ENCODE measurements at regions not wholly inside any gene's neighbourhood (a gene's known extent, or its start where the extent isn't known, plus 50 kb on each side); places are given as distances from the start of the nearest gene placed in this dataset.
"Not testable (repeated sequence)": the region's sequence is repeated elsewhere in the genome, so short reads cannot be mapped to it uniquely, and the experiment has no call there.

GRCh38 chr12:90543841-90544240 lies 411.1 kb downstream of the CCER1 start:
- no peak for DNase-seq (ENCODE audit: low read depth)
- ChIA-PET POLR2A (no interaction called here), CTCF (interaction anchor here (1.2 kb wide), 1 partner anchor 16 kb away, joined by 3 read pairs; no protein-coding TSS in a partner anchor)

GRCh38 chr12:90543374-90543773 lies 411.6 kb downstream of the CCER1 start:
- no peak for TF ChIP-seq CTCF (IDR thresholded peaks at IDR 0.05; ENCODE audit: insufficient read depth, low read depth, low read length)
- no peak for DNase-seq (ENCODE audit: low read depth)
- Histone ChIP-seq H3K27me3 (ENCODE audit: control insufficient read depth, insufficient read depth, low read length) (no peaks in the 10 kb centered on the region), H3K4me3 (ENCODE audit: low read depth, low read length) (no peak overlapping the region), H3K36me3 (ENCODE audit: control insufficient read depth, insufficient read depth, low read length) (no peaks in the 10 kb centered on the region)
- ChIA-PET CTCF (no interaction called here), POLR2A (no interaction called here)

More at GRCh38 chr12:90543841-90544240, 411.1 kb downstream of the CCER1 start:
- no peak for TF ChIP-seq CTCF (IDR thresholded peaks at IDR 0.05; ENCODE audit: insufficient read depth, low read depth, low read length)
- H3K27me3 ChIP-seq (ENCODE audit: control insufficient read depth, insufficient read depth, low read length): no peaks in the 10 kb centered on the region
- no peak overlapping the region for H3K4me3 ChIP-seq (ENCODE audit: low read depth, low read length)
- H3K36me3 ChIP-seq (ENCODE audit: control insufficient read depth, insufficient read depth, low read length): no peaks in the 10 kb centered on the region

- CTCF ChIA-PET; H3K36me3 ChIP-seq (ENCODE audit: control insufficient read depth, insufficient read depth, low read length); DNase-seq (ENCODE audit: low read depth); H3K4me3 ChIP-seq (ENCODE audit: low read depth, low read length); H3K27me3 ChIP-seq (ENCODE audit: control insufficient read depth, insufficient read depth, low read length); POLR2A ChIA-PET: not testable (repeated sequence)
These were observed 412.1 kb downstream of the CCER1 start for GRCh38 chr12:90542852-90543251.

- H3K27me3 ChIP-seq (ENCODE audit: control insufficient read depth, insufficient read depth, low read length); H3K4me3 ChIP-seq (ENCODE audit: low read depth, low read length); POLR2A ChIA-PET; CTCF ChIA-PET; DNase-seq (ENCODE audit: low read depth); H3K36me3 ChIP-seq (ENCODE audit: control insufficient read depth, insufficient read depth, low read length): not testable (repeated sequence)
These were observed 421.1 kb downstream of the CCER1 start for GRCh38 chr12:90533828-90534227.

- Histone ChIP-seq H3K27me3 (ENCODE audit: control insufficient read depth, insufficient read depth, low read length) (no peaks in the 10 kb centered on the region), H3K36me3 (ENCODE audit: control insufficient read depth, insufficient read depth, low read length) (no peaks in the 10 kb centered on the region), H3K4me3 (ENCODE audit: low read depth, low read length) (no peak overlapping the region)
- CTCF ChIA-PET: no interaction called here
- POLR2A ChIA-PET: no interaction called here
- TF ChIP-seq CTCF (IDR thresholded peaks at IDR 0.05; ENCODE audit: insufficient read depth, low read depth, low read length): no peak
- DNase-seq (ENCODE audit: low read depth): no peak
These were observed 434.8 kb downstream of the CCER1 start for GRCh38 chr12:90520002-90520734.

- Histone ChIP-seq H3K27me3 (ENCODE audit: control insufficient read depth, insufficient read depth, low read length) (no peaks in the 10 kb centered on the region), H3K4me3 (ENCODE audit: low read depth, low read length) (no peak overlapping the region), H3K36me3 (ENCODE audit: control insufficient read depth, insufficient read depth, low read length) (no peaks in the 10 kb centered on the region)
- ChIA-PET CTCF (no interaction called here), POLR2A (no interaction called here)
- TF ChIP-seq CTCF (IDR thresholded peaks at IDR 0.05; ENCODE audit: insufficient read depth, low read depth, low read length): no peak
- no peak for DNase-seq (ENCODE audit: low read depth)
These were observed 435.7 kb downstream of the CCER1 start for GRCh38 chr12:90519285-90519684.

All from BJ (cell line).